ENCODE measurements at regions not wholly inside any gene's neighbourhood (a gene's known extent, or its start where the extent isn't known, plus 50 kb on each side); places are given as distances from the start of the nearest gene placed in this dataset.
A peak's percentile ranks its signal among the peaks of the same experiment; 100 is the strongest.
"Not testable (repeated sequence)": the region's sequence is repeated elsewhere in the genome, so short reads cannot be mapped to it uniquely, and the experiment has no call there.

DNA sequence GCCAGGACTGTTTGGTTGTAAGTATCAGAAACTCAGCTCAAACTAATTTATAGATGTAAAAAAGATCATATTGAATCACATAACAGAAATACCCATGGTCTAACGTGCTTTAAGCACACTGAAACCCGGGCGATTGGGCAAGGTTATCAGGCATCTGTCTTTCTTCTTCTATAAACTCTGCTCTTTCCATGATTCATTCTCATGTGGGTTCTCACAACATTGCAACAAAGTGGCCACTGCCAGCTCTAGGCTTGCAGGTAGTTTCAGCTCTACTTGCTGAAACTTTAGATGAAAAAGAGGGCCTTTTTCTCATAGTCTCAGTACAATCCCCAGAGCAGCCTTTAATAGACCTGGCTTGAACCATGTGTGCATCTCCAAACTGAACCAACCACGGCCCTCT, 456.1 kb downstream of the MFSD1 start:
- Histone ChIP-seq H3K27ac (no peak overlapping the region), H3K36me3 (no peaks in the 10 kb centered on the region), H3K9me3 (peaks cover 0 to 7% (median 0%) of the 10 kb centered on the region in 3 donors), H3K4me1 (no peaks in the 10 kb centered on the region), H3K4me3 (no peak overlapping the region), H3K27me3 (peaks cover 0 to 6% of the 10 kb centered on the region in 2 donors)
- TF ChIP-seq, protein P1, sequence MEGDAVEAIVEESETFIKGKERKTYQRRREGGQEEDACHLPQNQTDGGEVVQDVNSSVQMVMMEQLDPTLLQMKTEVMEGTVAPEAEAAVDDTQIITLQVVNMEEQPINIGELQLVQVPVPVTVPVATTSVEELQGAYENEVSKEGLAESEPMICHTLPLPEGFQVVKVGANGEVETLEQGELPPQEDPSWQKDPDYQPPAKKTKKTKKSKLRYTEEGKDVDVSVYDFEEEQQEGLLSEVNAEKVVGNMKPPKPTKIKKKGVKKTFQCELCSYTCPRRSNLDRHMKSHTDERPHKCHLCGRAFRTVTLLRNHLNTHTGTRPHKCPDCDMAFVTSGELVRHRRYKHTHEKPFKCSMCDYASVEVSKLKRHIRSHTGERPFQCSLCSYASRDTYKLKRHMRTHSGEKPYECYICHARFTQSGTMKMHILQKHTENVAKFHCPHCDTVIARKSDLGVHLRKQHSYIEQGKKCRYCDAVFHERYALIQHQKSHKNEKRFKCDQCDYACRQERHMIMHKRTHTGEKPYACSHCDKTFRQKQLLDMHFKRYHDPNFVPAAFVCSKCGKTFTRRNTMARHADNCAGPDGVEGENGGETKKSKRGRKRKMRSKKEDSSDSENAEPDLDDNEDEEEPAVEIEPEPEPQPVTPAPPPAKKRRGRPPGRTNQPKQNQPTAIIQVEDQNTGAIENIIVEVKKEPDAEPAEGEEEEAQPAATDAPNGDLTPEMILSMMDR (IDR thresholded peaks at IDR 0.05): no peak
- DNase-seq: no peak
- intact Hi-C loops (cut with DNase I; ENCODE audit: low total_unique reads): loop anchor here (10.0 kb wide), 1 partner anchor 413 kb away; no protein-coding TSS in a partner anchor

DNA sequence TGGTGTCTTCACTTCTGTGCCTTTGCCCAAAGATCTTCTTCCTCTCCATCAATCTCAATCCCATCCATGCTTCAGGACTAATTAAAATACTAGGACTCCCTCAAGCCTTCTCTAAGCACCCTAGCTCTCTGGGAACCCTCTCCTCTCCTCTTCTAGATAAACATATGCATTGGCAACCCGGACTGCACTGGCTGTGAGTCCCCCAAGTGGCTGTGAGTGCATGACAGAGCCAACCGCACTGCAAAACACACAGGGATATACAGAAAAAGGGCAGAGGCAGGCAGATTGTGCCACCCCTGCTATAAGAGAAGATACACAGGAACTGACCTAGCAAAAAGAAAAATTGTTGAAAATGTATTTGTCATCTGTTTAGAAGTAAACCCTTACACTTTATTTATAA, 457.1 kb downstream of the MFSD1 start:
- DNase-seq: no peak
- Histone ChIP-seq H3K9me3 (no peaks in the 10 kb centered on the region), H3K36me3 (no peaks in the 10 kb centered on the region), H3K4me1 (no peaks in the 10 kb centered on the region), H3K27me3 (peaks cover 0 to 6% of the 10 kb centered on the region in 2 donors), H3K4me3 (no peak overlapping the region), H3K27ac (no peak overlapping the region)
- TF ChIP-seq, protein P1 (IDR thresholded peaks at IDR 0.05): no peak
- intact Hi-C loops (cut with DNase I; ENCODE audit: low total_unique reads): loop anchor here (10.0 kb wide), 1 partner anchor 414 kb away; no protein-coding TSS in a partner anchor

DNA sequence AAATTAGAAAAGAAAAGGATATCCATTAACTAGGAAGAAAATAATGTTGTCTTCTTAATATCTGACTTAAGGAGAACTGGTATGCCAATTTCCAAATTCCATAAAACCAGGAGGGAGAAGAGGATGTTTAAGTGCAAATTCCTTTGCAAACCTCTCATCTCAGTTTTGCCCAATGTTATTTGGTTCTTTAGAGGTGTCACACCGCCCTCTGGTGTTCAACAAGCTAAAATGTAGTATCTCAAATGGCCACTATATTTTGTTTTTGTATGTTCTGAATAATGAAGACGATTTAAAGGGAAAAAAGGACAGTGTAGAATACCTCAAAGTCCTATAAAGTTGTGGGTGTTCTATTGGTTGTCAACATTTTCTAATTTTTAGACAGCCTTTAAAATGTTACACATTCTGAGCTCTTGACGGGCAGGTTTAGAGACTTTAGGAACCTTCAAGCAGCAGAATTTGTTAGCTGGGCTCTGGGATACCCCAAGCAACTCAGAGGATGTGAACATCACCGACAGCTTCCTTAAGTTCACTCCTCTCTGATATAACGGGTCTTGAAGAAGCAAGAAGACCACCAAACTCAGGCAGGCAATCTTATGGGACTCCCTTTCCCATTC, 458.3 kb downstream of the MFSD1 start:
- H3K9me3 ChIP-seq: no peaks in the 10 kb centered on the region
- no peak overlapping the region for H3K4me3 ChIP-seq
- no peaks in the 10 kb centered on the region for H3K36me3 ChIP-seq
- peaks cover 0 to 3% of the 10 kb centered on the region in 2 donors for H3K27me3 ChIP-seq
- no peaks in the 10 kb centered on the region for H3K4me1 ChIP-seq
- intact Hi-C loops (cut with DNase I; ENCODE audit: low total_unique reads): loop anchor here (10.0 kb wide), 1 partner anchor 745 kb away; no protein-coding TSS in a partner anchor
- no peak for DNase-seq
- no peak overlapping the region for H3K27ac ChIP-seq
- TF ChIP-seq, protein P1 (IDR thresholded peaks at IDR 0.05): peak; percentile 58 to 64

DNA sequence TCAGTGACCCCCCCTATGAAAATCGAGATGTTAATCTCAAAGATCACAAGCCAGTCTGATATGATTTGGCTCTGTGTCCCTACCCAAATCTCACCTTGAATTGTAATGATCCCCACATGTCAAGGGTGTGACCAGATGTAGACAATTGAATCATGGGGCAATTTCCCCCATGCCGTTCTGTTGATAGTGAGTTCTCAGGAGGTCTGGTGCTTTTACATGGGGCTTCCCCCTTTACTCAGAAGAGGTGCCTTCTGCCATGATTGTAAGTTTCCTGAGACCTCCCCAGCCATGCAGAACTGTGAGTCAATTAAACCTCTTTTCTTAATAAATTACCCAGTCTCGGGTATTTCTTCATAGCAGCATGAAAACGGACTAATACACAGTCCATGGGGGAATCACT, 459.5 kb downstream of the MFSD1 start:
- not testable (repeated sequence) for H3K4me1 ChIP-seq, H3K27me3 ChIP-seq, H3K36me3 ChIP-seq, H3K4me3 ChIP-seq, H3K27ac ChIP-seq, DNase-seq, H3K9me3 ChIP-seq
- intact Hi-C loops (cut with DNase I; ENCODE audit: low total_unique reads): loop anchor here (10.0 kb wide), 1 partner anchor 743 kb away; no protein-coding TSS in a partner anchor

DNA sequence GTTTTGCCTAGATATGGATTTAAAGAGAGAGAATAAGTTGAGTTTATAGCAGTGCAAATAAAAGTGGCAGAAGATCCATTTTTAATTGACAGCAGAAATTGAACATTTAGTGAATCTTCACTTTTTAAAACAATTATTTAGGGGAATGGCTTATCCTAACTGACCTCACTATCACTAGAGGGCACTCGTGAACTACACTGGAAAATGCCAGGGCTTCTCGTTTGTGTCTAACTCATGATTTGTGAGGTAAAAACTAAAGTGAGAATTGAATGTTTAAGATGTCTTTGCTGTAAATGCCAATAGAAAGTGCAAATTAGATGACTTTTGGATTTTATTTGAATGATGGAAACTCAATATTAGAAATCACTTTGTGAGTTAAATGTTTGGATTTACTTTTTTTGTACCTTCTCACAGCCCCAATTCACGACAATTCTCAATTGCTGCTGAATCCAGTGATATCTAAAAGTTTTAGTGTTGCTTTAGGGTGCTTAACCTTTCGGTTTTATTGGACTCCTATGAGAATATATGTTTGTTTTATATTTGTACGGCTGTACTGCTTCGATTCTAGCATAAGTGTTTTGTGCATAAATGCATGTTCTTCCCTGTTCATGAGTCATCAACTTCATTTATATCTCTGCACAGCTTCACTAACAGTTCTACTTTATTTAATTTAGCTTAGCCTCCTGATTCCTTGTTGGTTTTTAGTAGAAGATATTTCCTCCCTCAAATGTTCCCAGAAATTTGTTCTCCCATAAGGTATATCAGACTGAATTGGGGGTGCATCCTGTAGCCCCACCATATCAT, 462.1 kb downstream of the MFSD1 start:
- TF ChIP-seq, protein P1 (IDR thresholded peaks at IDR 0.05): peak; percentile 33 to 57
- no peak for DNase-seq
- Histone ChIP-seq H3K27ac (no peak overlapping the region), H3K4me3 (no peak overlapping the region), H3K36me3 (no peaks in the 10 kb centered on the region), H3K9me3 (no peaks in the 10 kb centered on the region), H3K27me3 (peaks cover 0 to 3% of the 10 kb centered on the region in 2 donors), H3K4me1 (no peaks in the 10 kb centered on the region)
- intact Hi-C loops (cut with DNase I; ENCODE audit: low total_unique reads): loop anchor here (10.0 kb wide), 1 partner anchor 741 kb away; no protein-coding TSS in a partner anchor

DNA sequence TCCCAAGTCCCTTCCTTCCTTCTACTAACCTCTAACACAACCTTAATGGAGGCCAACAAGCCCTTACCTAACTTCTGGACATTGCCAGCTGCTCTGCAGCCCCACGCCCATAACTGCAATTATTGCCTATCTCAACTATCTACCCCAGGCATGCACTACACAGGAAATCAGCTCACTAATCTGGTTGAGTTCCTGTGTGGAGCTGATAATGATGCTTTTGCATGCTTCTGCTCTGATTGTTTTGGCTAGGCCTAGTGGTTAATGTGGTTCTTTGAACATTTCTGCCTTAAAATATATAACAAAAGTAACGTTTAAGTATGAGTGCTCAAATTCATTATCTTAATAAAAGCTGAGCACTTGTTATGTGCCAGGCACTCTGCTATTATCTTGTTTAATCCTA, 463.9 kb downstream of the MFSD1 start:
- Histone ChIP-seq H3K4me1 (no peaks in the 10 kb centered on the region), H3K27me3 (peaks cover 0 to 3% of the 10 kb centered on the region in 2 donors), H3K4me3 (no peak overlapping the region), H3K9me3 (no peaks in the 10 kb centered on the region), H3K36me3 (no peaks in the 10 kb centered on the region), H3K27ac (no peak overlapping the region)
- intact Hi-C loops (cut with DNase I; ENCODE audit: low total_unique reads): loop anchor here (10.0 kb wide), 1 partner anchor 739 kb away; no protein-coding TSS in a partner anchor
- DNase-seq: no peak
- TF ChIP-seq, protein P1 (IDR thresholded peaks at IDR 0.05): no peak
